ENCODE measurements at regions not wholly inside any gene's neighbourhood (a gene's known extent, or its start where the extent isn't known, plus 50 kb on each side); places are given as distances from the start of the nearest gene placed in this dataset.

- no peak for DNase-seq
- no peak overlapping the region for H3K4me3 ChIP-seq
- H3K9me3 ChIP-seq, result no peaks in the 10 kb centered on the region
- no peaks in the 10 kb centered on the region for H3K36me3 ChIP-seq
- no peak for TF ChIP-seq POLR2A (IDR thresholded peaks at IDR 0.05)
- no peaks in the 10 kb centered on the region for H3K4me1 ChIP-seq
- H3K27me3 ChIP-seq, result no peaks in the 10 kb centered on the region
- H3K27ac ChIP-seq, result no peak overlapping the region
Observed at GRCh38 chr18:77376043-77376732, 126.5 kb downstream of the GALR1 start.

DNA sequence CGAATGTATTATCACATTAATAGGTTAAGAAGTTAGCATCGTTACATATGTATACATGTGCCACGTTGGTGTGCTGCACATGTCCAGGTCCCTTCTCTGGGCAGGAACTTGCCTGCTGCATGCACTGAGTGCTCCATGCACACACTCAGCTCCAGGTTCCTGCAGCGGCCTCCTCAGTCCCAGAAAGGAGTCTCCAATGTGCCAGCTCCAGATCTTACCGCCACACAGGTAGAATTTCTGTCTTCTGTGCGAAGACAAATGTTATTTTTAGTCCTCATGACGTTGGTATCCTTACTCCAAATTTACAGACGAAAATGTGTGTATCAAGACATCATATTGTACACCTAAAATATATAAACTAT is 127.1 kb downstream of the GALR1 start:
- TF ChIP-seq CTCF (IDR thresholded peaks at IDR 0.05) (no peak), POLR2A (IDR thresholded peaks at IDR 0.05) (no peak)
- H3K4me1 ChIP-seq, result no peaks in the 10 kb centered on the region
- H3K9me3 ChIP-seq, result no peaks in the 10 kb centered on the region
- no peak overlapping the region for H3K27ac ChIP-seq
- H3K4me3 ChIP-seq, result no peak overlapping the region
- no peaks in the 10 kb centered on the region for H3K36me3 ChIP-seq
- DNase-seq, result no peak
- H3K27me3 ChIP-seq, result no peaks in the 10 kb centered on the region

- Histone ChIP-seq H3K36me3 (no peaks in the 10 kb centered on the region), H3K27me3 (no peaks in the 10 kb centered on the region), H3K9me3 (no peaks in the 10 kb centered on the region), H3K27ac (no peak overlapping the region), H3K4me3 (no peak overlapping the region), H3K4me1 (no peaks in the 10 kb centered on the region)
- no peak for DNase-seq
- TF ChIP-seq POLR2A (IDR thresholded peaks at IDR 0.05) (no peak), CTCF (IDR thresholded peaks at IDR 0.05) (no peak)
Observed at GRCh38 chr18:77377813-77378212, 128.2 kb downstream of the GALR1 start.

DNA sequence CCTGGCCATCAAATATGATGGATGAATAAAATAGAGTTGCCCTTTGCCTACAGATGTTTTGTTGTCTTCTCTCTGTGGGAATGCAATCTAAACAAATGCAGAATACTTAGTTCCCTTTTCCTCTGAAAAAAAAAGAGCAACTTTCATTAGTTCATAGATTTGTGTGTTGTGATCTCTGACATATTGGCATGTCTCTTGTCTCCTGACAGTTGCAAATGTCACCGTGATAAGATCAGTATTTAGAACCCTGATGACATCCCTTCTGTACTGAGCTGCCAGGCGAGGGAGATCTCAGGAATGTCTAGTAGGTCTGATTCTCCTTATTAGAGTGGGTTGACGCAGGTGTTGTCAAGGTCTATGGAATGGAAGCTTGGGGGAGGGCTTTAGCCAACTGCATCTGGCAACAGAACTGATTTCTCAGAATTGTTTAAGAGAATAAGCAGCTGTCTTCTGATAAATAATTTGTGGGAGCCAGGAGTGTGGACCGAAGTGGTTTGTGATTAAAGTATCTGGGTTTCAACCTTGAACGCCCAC is 130.4 kb downstream of the GALR1 start:
- Histone ChIP-seq H3K4me3 (no peak overlapping the region), H3K36me3 (no peaks in the 10 kb centered on the region), H3K27me3 (no peaks in the 10 kb centered on the region), H3K27ac (no peak overlapping the region), H3K4me1 (no peaks in the 10 kb centered on the region), H3K9me3 (no peaks in the 10 kb centered on the region)
- no peak for DNase-seq
- TF ChIP-seq POLR2A (IDR thresholded peaks at IDR 0.05), result no peak

DNA sequence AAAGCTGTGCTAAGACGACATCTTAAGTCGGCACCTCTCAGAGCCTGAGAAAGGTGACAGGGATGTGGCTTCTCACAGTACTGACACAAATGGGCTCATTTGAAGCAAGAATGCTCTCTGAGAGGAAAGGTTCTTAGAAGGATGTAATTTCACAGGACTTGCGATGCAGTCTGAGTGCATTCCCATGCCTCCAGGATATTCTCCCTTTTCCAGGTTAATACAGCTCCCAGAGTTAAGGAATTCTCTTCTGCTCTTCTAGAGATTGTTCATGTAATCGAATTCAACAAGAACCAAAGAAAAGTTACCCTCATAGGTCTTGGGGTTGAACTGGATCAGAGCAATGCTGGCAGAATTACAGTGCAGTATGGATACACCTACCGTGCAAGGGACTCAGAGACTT is 131.0 kb downstream of the GALR1 start:
- no peak for TF ChIP-seq CTCF (IDR thresholded peaks at IDR 0.05)
- no peak for TF ChIP-seq POLR2A (IDR thresholded peaks at IDR 0.05)
- no peaks in the 10 kb centered on the region for H3K9me3 ChIP-seq
- H3K27ac ChIP-seq, result no peak overlapping the region
- H3K36me3 ChIP-seq, result no peaks in the 10 kb centered on the region
- no peaks in the 10 kb centered on the region for H3K27me3 ChIP-seq
- H3K4me1 ChIP-seq, result no peaks in the 10 kb centered on the region
- H3K4me3 ChIP-seq, result no peak overlapping the region
- no peak for DNase-seq

DNA sequence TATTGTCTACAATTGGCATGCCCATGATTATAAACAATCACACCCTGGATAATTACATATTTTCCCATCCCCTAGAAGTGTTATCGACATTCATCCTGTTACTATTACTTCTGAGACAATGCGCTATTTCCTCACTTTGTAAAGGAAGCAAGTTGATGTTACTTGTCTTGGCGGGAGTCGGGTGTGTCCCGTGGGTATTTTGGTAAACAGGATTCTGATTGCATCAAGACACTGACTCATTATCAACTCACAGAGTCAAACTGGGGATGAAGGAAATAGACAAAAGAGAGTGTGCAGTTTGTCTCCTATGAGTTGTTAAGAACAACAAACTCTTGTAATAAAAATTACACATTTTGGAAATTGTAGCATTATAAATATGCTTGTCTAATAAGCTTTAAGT is 142.7 kb downstream of the GALR1 start:
- no peak overlapping the region for H3K27ac ChIP-seq
- H3K27me3 ChIP-seq, result no peaks in the 10 kb centered on the region
- no peak overlapping the region for H3K4me3 ChIP-seq
- H3K36me3 ChIP-seq, result no peaks in the 10 kb centered on the region
- DNase-seq, result no peak
- no peaks in the 10 kb centered on the region for H3K9me3 ChIP-seq
- no peak for TF ChIP-seq POLR2A (IDR thresholded peaks at IDR 0.05)
- TF ChIP-seq CTCF (IDR thresholded peaks at IDR 0.05), result no peak
- no peaks in the 10 kb centered on the region for H3K4me1 ChIP-seq

GRCh38 chr18:77393519-77393918 is 143.9 kb downstream of the GALR1 start:
- Histone ChIP-seq H3K4me1 (no peaks in the 10 kb centered on the region), H3K4me3 (no peak overlapping the region), H3K27ac (no peak overlapping the region), H3K36me3 (no peaks in the 10 kb centered on the region), H3K9me3 (no peaks in the 10 kb centered on the region), H3K27me3 (no peaks in the 10 kb centered on the region)
- TF ChIP-seq CTCF (IDR thresholded peaks at IDR 0.05) (no peak), POLR2A (IDR thresholded peaks at IDR 0.05) (no peak)
- DNase-seq, result no peak
